HCT116 (cell line): ENCODE measurements at regions not wholly inside any gene's neighbourhood (a gene's known extent, or its start where the extent isn't known, plus 50 kb on each side); places are given as distances from the start of the nearest gene placed in this dataset.

ENCODE experiments used
- CEBPB ChIP-seq: IDR thresholded peaks from 2 replicates; pipeline ENCODE4 v1.6.1; 2012; ENCODE audit warnings: low read depth
- ELF1 ChIP-seq: IDR thresholded peaks from 2 replicates; pipeline ENCODE4 v1.6.1; 2012; ENCODE audit warnings: low read depth, borderline replicate concordance
- EZH2 ChIP-seq: fragments of 200-600 bp; sonication (generic); IDR thresholded peaks from 2 replicates; pipeline ENCODE4 v1.6.1; 2017; ENCODE audit warnings: antibody characterized with exemption, mixed run types
- MAX ChIP-seq: IDR thresholded peaks from 2 replicates; pipeline ENCODE4 v1.6.1; 2012
- POLR2A ChIP-seq: IDR thresholded peaks from 2 replicates; pipeline ENCODE4 v1.7.0; 2011; ENCODE audit warnings: borderline replicate concordance; ENCODE audit not compliant: insufficient read depth, insufficient read length; ENCODE audit errors: extremely low read depth
- RAD21 ChIP-seq: IDR thresholded peaks from 2 replicates; pipeline ENCODE4 v1.6.1; 2012; ENCODE audit warnings: low read depth, mild to moderate bottlenecking
- SP1 ChIP-seq: IDR thresholded peaks from 2 replicates; pipeline ENCODE4 v1.6.1; 2012; ENCODE audit warnings: low read depth
- YY1 ChIP-seq: IDR thresholded peaks from 2 replicates; pipeline ENCODE4 v1.6.1; 2011; ENCODE audit warnings: low read length, low read depth, moderate library complexity, mild to moderate bottlenecking; ENCODE audit not compliant: insufficient replicate concordance; ENCODE audit errors: extremely low read depth
- ZNF274 ChIP-seq: fragments of 200-500 bp; sonication (Bioruptor generic); IDR thresholded peaks from 2 replicates; pipeline ENCODE4 v1.6.1; 2014; ENCODE audit warnings: mild to moderate bottlenecking, low read depth, low read length, inconsistent platforms
- TF ChIP-seq, protein P1 (sequence below), 3 experiments: fragments of 200-600 bp in 1 of 3; sonication (generic) in 1 of 3; IDR thresholded peaks in 2 of 3; conservative IDR thresholded peaks in 1 of 3; 2 replicates each; pipeline ENCODE4 v1.5.1; 2012 to 2017; ENCODE audit warnings: low read depth in 2 of 3, low read length in 2 of 3, antibody characterized with exemption in 1 of 3, borderline replicate concordance in 1 of 3, control low read depth in 1 of 3, mild to moderate bottlenecking in 1 of 3, mixed read lengths in 1 of 3, mixed run types in 1 of 3, moderate library complexity in 1 of 3; ENCODE audit not compliant: insufficient read depth in 1 of 3

DNA sequence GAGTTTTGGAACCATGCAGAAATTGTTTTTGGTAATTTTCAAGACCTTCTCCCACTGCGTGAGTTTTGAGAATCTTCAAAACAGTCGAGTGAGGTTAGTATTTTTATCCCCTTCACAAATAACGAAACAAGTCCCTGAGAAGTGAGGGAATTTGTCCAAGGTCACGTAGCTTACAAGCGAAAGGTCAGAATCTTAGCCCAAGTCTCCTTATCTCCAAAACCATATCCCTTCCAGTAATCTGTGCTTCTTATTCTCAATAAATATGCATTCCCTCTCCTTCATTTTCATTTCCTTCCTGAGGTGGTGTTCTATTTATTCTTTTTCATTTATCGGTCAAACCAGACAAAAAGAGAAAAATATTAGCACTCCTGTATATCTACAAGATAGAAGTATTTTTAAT is 163.6 kb downstream of the MREG start:
- TF ChIP-seq RAD21 (no peak), ELF1 (no peak), YY1 (no peak), EZH2 (no peak), POLR2A (no peak), CEBPB (no peak), MAX (no peak), SP1 (no peak), ZNF274 (no peak)
- TF ChIP-seq, protein P1, sequence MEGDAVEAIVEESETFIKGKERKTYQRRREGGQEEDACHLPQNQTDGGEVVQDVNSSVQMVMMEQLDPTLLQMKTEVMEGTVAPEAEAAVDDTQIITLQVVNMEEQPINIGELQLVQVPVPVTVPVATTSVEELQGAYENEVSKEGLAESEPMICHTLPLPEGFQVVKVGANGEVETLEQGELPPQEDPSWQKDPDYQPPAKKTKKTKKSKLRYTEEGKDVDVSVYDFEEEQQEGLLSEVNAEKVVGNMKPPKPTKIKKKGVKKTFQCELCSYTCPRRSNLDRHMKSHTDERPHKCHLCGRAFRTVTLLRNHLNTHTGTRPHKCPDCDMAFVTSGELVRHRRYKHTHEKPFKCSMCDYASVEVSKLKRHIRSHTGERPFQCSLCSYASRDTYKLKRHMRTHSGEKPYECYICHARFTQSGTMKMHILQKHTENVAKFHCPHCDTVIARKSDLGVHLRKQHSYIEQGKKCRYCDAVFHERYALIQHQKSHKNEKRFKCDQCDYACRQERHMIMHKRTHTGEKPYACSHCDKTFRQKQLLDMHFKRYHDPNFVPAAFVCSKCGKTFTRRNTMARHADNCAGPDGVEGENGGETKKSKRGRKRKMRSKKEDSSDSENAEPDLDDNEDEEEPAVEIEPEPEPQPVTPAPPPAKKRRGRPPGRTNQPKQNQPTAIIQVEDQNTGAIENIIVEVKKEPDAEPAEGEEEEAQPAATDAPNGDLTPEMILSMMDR (IDR thresholded peaks at IDR 0.05 in 2 of 3, conservative IDR thresholded peaks at IDR 0.05 in 1 of 3; ENCODE audit: borderline replicate concordance in 1 of 3, insufficient read depth in 1 of 3, low read depth in 2 of 3, low read length in 2 of 3): no peak
